ENCODE measurements at regions not wholly inside any gene's neighbourhood (a gene's known extent, or its start where the extent isn't known, plus 50 kb on each side); places are given as distances from the start of the nearest gene placed in this dataset.

DNA sequence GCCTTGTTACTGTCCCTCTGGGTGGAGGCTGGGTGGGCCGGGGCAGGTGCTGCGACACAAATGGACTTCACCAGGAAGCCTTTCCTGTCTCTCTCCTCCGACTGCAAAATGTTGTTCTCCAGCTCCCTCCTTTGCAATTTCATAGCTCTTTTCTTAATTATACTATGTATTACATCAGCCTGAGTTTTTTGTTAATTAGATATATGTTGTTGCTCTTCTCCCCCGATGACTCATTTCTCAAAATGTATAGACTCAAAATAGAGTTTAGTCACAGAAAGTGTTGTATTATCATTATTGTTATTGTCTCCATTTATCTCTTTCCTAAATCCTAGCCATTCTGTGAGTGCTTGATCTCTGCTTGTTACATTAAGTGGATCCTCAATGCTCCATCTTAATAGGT is 122.4 kb upstream of the OSMR start:
- TF ChIP-seq, protein P1, sequence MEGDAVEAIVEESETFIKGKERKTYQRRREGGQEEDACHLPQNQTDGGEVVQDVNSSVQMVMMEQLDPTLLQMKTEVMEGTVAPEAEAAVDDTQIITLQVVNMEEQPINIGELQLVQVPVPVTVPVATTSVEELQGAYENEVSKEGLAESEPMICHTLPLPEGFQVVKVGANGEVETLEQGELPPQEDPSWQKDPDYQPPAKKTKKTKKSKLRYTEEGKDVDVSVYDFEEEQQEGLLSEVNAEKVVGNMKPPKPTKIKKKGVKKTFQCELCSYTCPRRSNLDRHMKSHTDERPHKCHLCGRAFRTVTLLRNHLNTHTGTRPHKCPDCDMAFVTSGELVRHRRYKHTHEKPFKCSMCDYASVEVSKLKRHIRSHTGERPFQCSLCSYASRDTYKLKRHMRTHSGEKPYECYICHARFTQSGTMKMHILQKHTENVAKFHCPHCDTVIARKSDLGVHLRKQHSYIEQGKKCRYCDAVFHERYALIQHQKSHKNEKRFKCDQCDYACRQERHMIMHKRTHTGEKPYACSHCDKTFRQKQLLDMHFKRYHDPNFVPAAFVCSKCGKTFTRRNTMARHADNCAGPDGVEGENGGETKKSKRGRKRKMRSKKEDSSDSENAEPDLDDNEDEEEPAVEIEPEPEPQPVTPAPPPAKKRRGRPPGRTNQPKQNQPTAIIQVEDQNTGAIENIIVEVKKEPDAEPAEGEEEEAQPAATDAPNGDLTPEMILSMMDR (IDR thresholded peaks at IDR 0.05) = no peak
- TF ChIP-seq ZFX (IDR thresholded peaks at IDR 0.05; ENCODE audit: borderline replicate concordance) = no peak
